K562 (cell line): ENCODE measurements at regions not wholly inside any gene's neighbourhood (a gene's known extent, or its start where the extent isn't known, plus 50 kb on each side); places are given as distances from the start of the nearest gene placed in this dataset.

Source experiments
- ATAC-seq: fragments of 200-7000 bp; cut with Tn5 transposase; 3 replicates; pipeline ENCODE4 v1.9.1; 2020; ENCODE audit warnings: moderate library complexity
- BruUV-seq: library from RNA; stranded (reverse); fragments of 400-500 nt; replicated peaks from 2 replicates; lab custom pipeline; 2021; lab: Mats Ljungman, UMichigan
- CTCF ChIA-PET: fragments of 300-600 bp; formaldehyde crosslinking; extraction: SDS; loops from one replicate; lab custom pipeline; 2021; ENCODE audit warnings: low intra/inter-chr PET ratio; lab: Yijun Ruan, JAX
- POLR2A ChIA-PET: fragments of 300-600, 350-650 bp; sonication (Branson Sonifier 250); formaldehyde crosslinking; extraction: SDS; loops from one replicate; lab custom pipeline; 2021; ENCODE audit warnings: antibody characterized with exemption, inconsistent platforms; lab: Yijun Ruan, JAX
- DNase-seq, 4 experiments: peaks; one replicate each; pipeline versions ENCODE4 v3.0.0 to v3.0.0-alpha.2; 2011 to 2018; ENCODE audit warnings: low spot score in 3 of 4, mixed read lengths in 3 of 4; ENCODE audit errors: extremely low read depth in 1 of 4
- FAIRE-seq: peaks from 2 replicates; lab custom pipeline; 2011; peaks lifted over from hg19 to GRCh38; lab: Jason Lieb, UNC
- H2AFZ ChIP-seq: 2 replicates; pipeline ENCODE4 v1.6.0; 2011; ENCODE audit warnings: low read depth, low read length, control low read depth, inconsistent platforms
- H3K27ac ChIP-seq: fragments of 200-600 bp; 3 replicates; pipeline ENCODE4 v1.8.0; 2011; ENCODE audit warnings: low read depth, mild to moderate bottlenecking, control low read depth, inconsistent platforms, low read length, moderate library complexity, mixed read lengths; ENCODE audit errors: extremely low read depth
- H3K27me3 ChIP-seq, 2 experiments: fragments of 300-600 bp in 1 of 2; 2 replicates in 1 of 2; 3 replicates in 1 of 2; pipeline versions ENCODE4 v1.6.0 to v1.8.0; 2011; ENCODE audit warnings: inconsistent platforms in 2 of 2, low read length in 2 of 2, mild to moderate bottlenecking in 1 of 2, mixed read lengths in 1 of 2, moderate library complexity in 1 of 2; ENCODE audit not compliant: control insufficient read depth in 2 of 2, insufficient read depth in 2 of 2
- H3K36me3 ChIP-seq: fragments of 300-600 bp; 3 replicates; pipeline ENCODE4 v1.8.0; 2011; ENCODE audit warnings: mild to moderate bottlenecking, low read length, inconsistent platforms; ENCODE audit not compliant: control insufficient read depth, insufficient read depth
- H3K4me1 ChIP-seq, 2 experiments: fragments of 200-600 bp in 1 of 2; replicated peaks in 1 of 2; 2 replicates in 1 of 2; 3 replicates in 1 of 2; pipeline versions ENCODE4 v1.5.1 to v1.8.0; 2011; ENCODE audit warnings: inconsistent platforms in 2 of 2, low read length in 2 of 2, mild to moderate bottlenecking in 1 of 2, mixed read lengths in 1 of 2, moderate library complexity in 1 of 2; ENCODE audit not compliant: control insufficient read depth in 2 of 2, insufficient read depth in 2 of 2
- H3K4me2 ChIP-seq: 2 replicates; pipeline ENCODE4 v1.6.1; 2011; ENCODE audit warnings: low read length, control low read depth, inconsistent platforms, mixed read lengths; ENCODE audit not compliant: insufficient read depth
- H3K4me3 ChIP-seq: fragments of 200-600 bp; sonication (generic), shearing (Covaris generic); 2 replicates; pipeline ENCODE4 v1.5.1; 2016; ENCODE audit warnings: control low read depth, inconsistent platforms
- H3K79me2 ChIP-seq: fragments of 200-600 bp; 3 replicates; pipeline ENCODE4 v1.8.0; 2011; ENCODE audit warnings: low read length, inconsistent platforms; ENCODE audit not compliant: control insufficient read depth, insufficient read depth
- H3K9ac ChIP-seq, 2 experiments: 2 replicates each; pipeline versions ENCODE4 v1.6.0 to v1.6.1; 2011; ENCODE audit warnings: low read depth in 2 of 2, low read length in 2 of 2, control low read depth in 1 of 2, inconsistent platforms in 1 of 2, mild to moderate bottlenecking in 1 of 2, mixed read lengths in 1 of 2; ENCODE audit not compliant: insufficient read depth in 1 of 2
- H3K9me1 ChIP-seq: one replicate; pipeline ENCODE4 v1.6.0; 2011; ENCODE audit warnings: inconsistent platforms, mild to moderate bottlenecking, low read length, moderate library complexity; ENCODE audit not compliant: control insufficient read depth, insufficient read depth
- H3K9me3 ChIP-seq: replicated peaks from 2 replicates; pipeline ENCODE4 v1.5.1; 2011; ENCODE audit warnings: low read depth, low read length, inconsistent platforms; ENCODE audit not compliant: control insufficient read depth, insufficient read depth
- H4K20me1 ChIP-seq: replicated peaks from 2 replicates; pipeline ENCODE4 v1.6.1; 2011; ENCODE audit warnings: low read length, inconsistent platforms, mixed read lengths; ENCODE audit not compliant: control insufficient read depth, insufficient read depth
- CBX2 ChIP-seq: fragments of 200-600 bp; sonication (generic); IDR thresholded peaks from one replicate; pipeline ENCODE4 v1.6.1; 2012; ENCODE audit warnings: mild to moderate bottlenecking, low read length, inconsistent platforms; ENCODE audit not compliant: insufficient read depth, poor library complexity, severe bottlenecking
- E2F1 ChIP-seq: sonication (generic); formaldehyde crosslinking; IDR thresholded peaks from 2 replicates; pipeline ENCODE4 v1.8.1; 2023; ENCODE audit warnings: mild to moderate bottlenecking, missing genetic modification reagents, moderate library complexity
- FOXA3 ChIP-seq, 2 experiments: fragments of 450-650 bp in 1 of 2; sonication (generic) in 1 of 2; formaldehyde crosslinking; IDR thresholded peaks in 1 of 2; conservative IDR thresholded peaks in 1 of 2; 2 replicates each; pipeline versions ENCODE4 v1.4.0 to v1.8.0; 2020 to 2022; ENCODE audit warnings: mild to moderate bottlenecking in 2 of 2, missing genetic modification reagents in 1 of 2
- HLTF ChIP-seq: fragments of 450-650 bp; IDR thresholded peaks from 2 replicates; pipeline ENCODE4 v1.6.1; 2016
- TCFL5 ChIP-seq: fragments of 250-450 bp; sonication (Bioruptor Pico); conservative IDR thresholded peaks from 2 replicates; pipeline ENCODE4 v1.6.1; 2021; ENCODE audit warnings: mild to moderate bottlenecking, moderate library complexity, matching md5 sums
- ZBTB26 ChIP-seq: fragments of 450-650 bp; formaldehyde crosslinking; IDR thresholded peaks from 2 replicates; pipeline ENCODE4 v1.4.0; 2022; ENCODE audit warnings: missing genetic modification characterization
- WGBS: fragments of 100-300 bp; shearing (Covaris generic); methylation state at CpG from one replicate; pipeline ENCODE4 v1.1.6; 2016; ENCODE audit warnings: low coverage, mixed read lengths; ENCODE audit not compliant: insufficient coverage; ENCODE audit errors: missing lambda C conversion rate; 5-methylcytosine and 5-hydroxymethylcytosine counted together
- in situ Hi-C: fragments of 300-500 bp; cut with MboI; formaldehyde crosslinking; loops from 4 replicates; pipeline ENCODE4 v1.15.0; 2018; ENCODE audit warnings: inconsistent platforms, mixed read lengths
- intact Hi-C: fragments of 100-400 bp; cut with micrococcal nuclease; formaldehyde crosslinking; loops from 2 replicates; pipeline ENCODE4 v1.14.2; 2022
- TF ChIP-seq, protein P1 (sequence below), 3 experiments: fragments of 200-800 bp in 1 of 3; fragments of 250-450 bp in 1 of 3; fragments of 450-650 bp in 1 of 3; sonication (Bioruptor Pico) in 1 of 3; sonication (Bioruptor generic) in 1 of 3; formaldehyde crosslinking in 1 of 3; IDR thresholded peaks; 2 replicates each; pipeline versions ENCODE4 v1.6.1 to v1.8.0; 2016 to 2022; ENCODE audit warnings: mild to moderate bottlenecking in 2 of 3, missing genetic modification characterization in 2 of 3, missing compliant biosample characterization in 1 of 3, moderate library complexity in 1 of 3

- no peaks in the 10 kb centered on the region for H4K20me1 ChIP-seq
- H3K79me2 ChIP-seq, result no peaks in the 10 kb centered on the region
- BruUV-seq, result no TSS peak
- H3K4me3 ChIP-seq, result no peak overlapping the region
- ATAC-seq (no peak), DNase-seq (no peak), FAIRE-seq (no peak)
- no peaks in the 10 kb centered on the region for H3K36me3 ChIP-seq
- no peak overlapping the region for H2AFZ ChIP-seq
- 0% methylated on average over 5 of the region's 5 CpGs for WGBS
- no peak for TF ChIP-seq E2F1 (CRISPR knock-in tag)
- TF ChIP-seq CBX2, result no peak
- no peak for TF ChIP-seq TCFL5 (CRISPR knock-in tag)
- TF ChIP-seq, protein P1, sequence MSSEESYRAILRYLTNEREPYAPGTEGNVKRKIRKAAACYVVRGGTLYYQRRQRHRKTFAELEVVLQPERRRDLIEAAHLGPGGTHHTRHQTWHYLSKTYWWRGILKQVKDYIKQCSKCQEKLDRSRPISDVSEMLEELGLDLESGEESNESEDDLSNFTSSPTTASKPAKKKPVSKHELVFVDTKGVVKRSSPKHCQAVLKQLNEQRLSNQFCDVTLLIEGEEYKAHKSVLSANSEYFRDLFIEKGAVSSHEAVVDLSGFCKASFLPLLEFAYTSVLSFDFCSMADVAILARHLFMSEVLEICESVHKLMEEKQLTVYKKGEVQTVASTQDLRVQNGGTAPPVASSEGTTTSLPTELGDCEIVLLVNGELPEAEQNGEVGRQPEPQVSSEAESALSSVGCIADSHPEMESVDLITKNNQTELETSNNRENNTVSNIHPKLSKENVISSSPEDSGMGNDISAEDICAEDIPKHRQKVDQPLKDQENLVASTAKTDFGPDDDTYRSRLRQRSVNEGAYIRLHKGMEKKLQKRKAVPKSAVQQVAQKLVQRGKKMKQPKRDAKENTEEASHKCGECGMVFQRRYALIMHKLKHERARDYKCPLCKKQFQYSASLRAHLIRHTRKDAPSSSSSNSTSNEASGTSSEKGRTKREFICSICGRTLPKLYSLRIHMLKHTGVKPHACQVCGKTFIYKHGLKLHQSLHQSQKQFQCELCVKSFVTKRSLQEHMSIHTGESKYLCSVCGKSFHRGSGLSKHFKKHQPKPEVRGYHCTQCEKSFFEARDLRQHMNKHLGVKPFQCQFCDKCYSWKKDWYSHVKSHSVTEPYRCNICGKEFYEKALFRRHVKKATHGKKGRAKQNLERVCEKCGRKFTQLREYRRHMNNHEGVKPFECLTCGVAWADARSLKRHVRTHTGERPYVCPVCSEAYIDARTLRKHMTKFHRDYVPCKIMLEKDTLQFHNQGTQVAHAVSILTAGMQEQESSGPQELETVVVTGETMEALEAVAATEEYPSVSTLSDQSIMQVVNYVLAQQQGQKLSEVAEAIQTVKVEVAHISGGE (CRISPR knock-in tag; IDR thresholded peaks at IDR 0.05), result no peak
- TF ChIP-seq FOXA3 (CRISPR knock-in tag; conservative IDR thresholded peaks at IDR 0.05 in 1 of 2, IDR thresholded peaks at IDR 0.05 in 1 of 2), result peak in 1 of 2 experiments; percentile 33; a peak in 1 of 4 replicates
- no peak for TF ChIP-seq HLTF
- TF ChIP-seq ZBTB26 (CRISPR knock-in tag), result no peak
- ChIA-PET POLR2A (no interaction called here), CTCF (no interaction called here)
- H3K9ac ChIP-seq, result no peak overlapping the region
- H3K9me3 ChIP-seq, result no peaks in the 10 kb centered on the region
- H3K27ac ChIP-seq, result no peak overlapping the region
- H3K27me3 ChIP-seq, result no peaks in the 10 kb centered on the region
- H3K4me1 ChIP-seq, result no peaks in the 10 kb centered on the region
- intact Hi-C loops (no loop called here), in situ Hi-C loops (no loop called here)
- no peaks in the 10 kb centered on the region for H3K9me1 ChIP-seq
- no peak overlapping the region for H3K4me2 ChIP-seq
Measured at GRCh38 chr5:90337449-90338052, 72.0 kb downstream of the CETN3 start.
